KBM-7 (cell line): ENCODE measurements at regions not wholly inside any gene's neighbourhood (a gene's known extent, or its start where the extent isn't known, plus 50 kb on each side); places are given as distances from the start of the nearest gene placed in this dataset.

Experiments
- DNase-seq: peaks from one replicate; pipeline ENCODE4 v3.0.0-alpha.2; 2015
- in situ Hi-C: fragments of 300-500 bp; cut with MboI; formaldehyde crosslinking; loops from 2 replicates; pipeline ENCODE4 v1.14.3; 2020; ENCODE audit warnings: low sequenced_read_pairs, low pct_unique_long_range_greater_than_20kb, mixed read lengths

DNA sequence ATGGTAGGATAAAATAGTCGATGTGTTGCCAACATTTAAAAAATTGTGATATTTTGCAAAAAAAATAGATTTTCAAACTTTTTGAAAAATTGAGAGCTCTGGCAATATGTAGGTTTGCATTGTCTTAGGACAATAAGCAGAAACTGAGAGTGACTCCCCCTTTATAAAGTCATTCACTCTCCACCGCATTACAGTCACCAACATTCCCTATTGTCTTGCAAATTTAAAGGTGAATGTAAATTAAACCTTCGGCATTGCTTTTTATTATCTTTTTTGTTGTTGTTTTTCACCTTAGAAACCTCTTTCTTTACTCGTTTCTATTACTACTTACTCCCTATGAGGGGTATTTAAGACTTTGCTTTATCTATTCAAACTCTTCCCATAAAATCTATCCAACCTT is 944.2 kb downstream of the DTWD2 start:
- DNase-seq: no peak
- in situ Hi-C loops: no loop called here

DNA sequence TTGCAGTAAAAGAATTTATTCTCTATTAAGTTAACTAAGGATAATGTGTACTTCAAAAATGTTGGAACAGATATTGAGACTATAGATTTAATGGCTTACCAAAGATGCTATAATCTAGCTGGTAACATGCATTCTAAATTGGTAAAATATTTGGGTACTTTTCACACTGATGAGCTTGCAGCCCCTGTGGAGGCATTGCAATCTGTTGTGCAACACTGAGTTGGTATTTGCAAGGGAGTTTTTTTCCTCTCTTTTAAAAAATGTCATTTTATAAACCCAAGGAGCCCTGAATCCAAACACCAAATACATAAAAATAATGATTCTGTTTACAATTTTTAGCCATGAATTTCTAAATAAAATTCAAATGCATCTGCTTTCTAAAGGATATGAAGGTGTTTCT is 944.8 kb downstream of the DTWD2 start:
- no peak for DNase-seq
- in situ Hi-C loops: no loop called here

DNA sequence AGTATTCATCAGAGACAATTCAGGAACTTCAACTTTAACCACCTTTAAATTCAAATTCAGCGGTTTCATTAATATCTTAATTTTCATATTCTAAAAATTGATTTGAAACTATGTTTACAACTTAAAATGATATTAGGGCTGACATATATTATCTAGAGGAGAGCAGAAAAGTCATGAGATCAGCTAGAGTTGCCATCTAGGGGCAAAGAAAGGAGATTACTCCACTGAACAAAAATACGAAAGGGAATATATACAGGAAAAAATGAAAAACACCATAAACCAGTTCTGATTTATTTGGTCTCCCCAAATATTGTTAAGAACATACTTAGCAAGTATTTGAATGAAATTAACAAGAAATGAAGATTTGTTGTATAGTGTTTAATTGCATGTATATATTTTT is 946.3 kb downstream of the DTWD2 start:
- DNase-seq: no peak
- in situ Hi-C loops: no loop called here

DNA sequence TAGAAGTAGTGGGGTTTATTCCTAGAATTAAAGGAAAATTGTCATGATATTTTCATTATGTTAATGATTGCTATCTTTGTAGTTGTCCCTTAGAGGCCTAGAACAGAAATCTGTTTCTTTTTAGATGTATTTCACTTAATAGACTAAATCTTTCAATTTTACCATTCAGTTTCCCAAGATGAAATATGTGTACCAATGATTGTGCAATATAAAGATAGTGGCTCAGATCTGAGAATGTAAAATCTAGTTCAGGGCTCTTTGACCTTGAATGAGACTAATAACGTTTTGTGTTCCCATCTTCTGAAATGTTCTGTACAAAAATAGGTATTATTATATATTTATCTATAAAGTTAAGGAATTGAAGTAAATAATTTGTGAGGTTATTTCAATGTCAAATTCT is 947.9 kb downstream of the DTWD2 start:
- in situ Hi-C loops: no loop called here
- no peak for DNase-seq

DNA sequence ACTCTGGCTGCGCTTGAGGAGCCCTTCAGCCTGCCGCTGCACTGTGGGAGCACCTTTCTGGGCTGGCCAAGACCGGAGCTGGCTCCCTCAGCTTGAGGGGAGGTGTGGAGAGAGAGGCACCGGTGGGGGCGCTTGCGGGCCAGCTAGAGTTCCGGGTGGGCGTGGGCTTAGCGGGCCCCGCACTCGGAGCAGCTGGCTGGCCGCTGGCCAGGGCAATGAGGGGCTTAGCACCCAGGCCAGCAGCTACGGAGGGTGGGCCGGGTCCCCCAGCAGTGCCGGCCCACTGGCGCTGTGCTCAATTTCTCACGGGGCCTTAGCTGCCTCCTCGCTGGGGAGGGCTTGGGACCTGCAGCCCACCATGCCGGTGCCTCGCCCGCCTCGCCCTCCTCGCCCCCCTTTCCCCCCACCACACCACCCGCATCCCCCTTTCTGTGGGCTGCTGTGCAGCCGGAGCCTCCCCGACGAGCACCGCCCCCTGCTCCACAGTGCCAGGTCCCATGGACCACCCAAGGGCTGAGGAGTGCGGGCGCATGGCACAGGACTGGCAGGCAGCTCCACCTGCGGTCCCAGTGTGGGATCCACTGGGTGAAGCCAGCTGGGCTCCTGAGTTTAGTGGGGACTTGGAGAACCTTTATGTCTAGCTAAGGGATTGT is 954.5 kb downstream of the DTWD2 start:
- DNase-seq: no peak

DNA sequence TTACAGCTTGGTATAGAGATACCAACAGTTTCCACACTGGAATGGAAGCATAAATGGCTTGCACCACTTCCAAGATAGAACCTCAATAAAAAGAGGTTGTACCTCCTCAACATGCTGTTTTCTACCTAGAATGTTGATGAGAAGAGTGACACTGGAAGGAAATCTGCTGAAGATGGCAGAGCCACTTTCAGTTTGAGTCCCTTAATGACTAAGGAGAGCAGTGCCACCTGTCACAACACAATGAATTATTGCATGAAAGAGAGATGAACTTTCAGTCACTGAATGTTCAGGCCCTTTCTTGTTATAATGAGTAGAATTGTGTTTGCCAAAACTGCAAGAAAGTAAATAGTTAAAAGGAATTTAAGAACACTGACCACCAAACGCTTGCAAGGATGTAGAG is 958.5 kb downstream of the DTWD2 start:
- in situ Hi-C loops: no loop called here
- no peak for DNase-seq

More for the DNA sequence above, 954.5 kb downstream of the DTWD2 start:
- in situ Hi-C loops: no loop called here

DNA sequence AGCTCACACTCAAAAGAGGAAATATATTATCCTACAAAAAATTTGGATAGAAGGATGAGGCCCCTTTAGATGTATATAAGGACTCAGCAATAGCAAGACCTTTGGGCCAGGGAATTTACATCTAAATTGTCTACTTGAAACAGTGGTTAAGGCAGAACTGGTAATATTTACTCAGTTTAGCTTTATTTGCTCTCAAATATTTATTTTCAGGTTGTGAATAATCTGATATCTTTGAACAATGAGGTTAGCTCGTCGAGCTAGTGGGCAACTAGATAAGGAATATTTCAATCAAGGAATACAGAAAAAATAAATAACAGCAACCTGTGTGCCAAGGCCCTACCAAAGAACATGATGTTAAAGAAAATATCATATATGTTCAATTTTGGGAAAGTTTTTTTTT is 966.3 kb downstream of the DTWD2 start:
- in situ Hi-C loops: no loop called here
- DNase-seq: no peak

DNA sequence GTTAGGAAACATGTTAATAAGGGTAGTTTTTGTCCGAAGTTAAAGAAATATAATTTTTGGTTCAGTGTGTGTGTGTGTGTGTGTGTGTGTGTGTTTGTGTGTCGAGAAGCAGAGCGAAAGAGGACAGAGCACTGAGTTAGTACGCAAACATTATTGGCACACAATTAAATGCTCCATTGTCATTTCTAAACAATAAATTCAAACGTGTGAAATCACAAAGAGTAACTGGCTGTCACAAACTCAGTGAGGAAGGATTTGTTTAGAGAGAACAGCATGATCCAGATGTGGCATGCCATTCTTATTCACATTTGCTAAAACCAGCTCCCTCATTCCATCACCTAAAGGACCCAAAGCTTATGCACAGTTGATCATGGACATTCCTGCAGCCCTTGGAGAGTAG is 970.8 kb downstream of the DTWD2 start:
- DNase-seq: no peak
- in situ Hi-C loops: no loop called here

DNA sequence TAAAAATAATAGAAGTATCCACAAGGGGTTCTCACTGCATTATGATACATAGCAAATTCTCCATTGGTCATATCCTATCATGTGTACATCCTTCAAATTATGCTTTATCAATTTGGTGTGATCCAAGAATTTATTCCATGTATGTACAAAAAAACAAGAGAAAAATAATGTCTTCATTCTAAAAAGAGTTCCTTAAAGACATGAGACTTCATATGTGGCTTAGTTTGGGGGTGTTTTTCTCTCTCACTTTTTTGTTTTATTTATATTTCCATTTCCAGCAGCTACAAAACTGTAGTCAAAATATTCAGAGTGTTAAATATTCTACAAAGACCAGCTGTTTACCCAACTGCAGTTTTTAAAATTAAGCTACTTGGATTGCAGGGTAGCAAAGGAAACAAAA is 972.0 kb downstream of the DTWD2 start:
- in situ Hi-C loops: no loop called here
- no peak for DNase-seq

DNA sequence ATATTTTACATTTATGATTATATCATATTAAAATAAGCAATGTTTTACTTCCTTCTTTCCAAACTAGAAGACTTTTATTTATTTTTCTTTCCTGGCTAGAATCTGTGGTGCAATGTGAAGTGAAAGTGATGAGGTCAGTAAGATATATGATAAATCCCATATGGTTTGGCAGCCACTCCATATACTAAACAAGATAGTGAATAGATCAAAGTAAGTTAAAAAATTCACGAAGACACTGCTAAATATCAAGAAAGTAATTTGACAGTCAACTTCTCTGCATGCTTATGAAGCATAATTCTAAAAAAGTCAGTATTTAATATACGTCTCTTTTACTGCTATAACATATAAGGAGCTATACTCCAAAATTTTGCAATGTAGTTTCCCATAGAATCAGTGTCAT is 972.8 kb downstream of the DTWD2 start:
- in situ Hi-C loops: no loop called here
- no peak for DNase-seq

DNA sequence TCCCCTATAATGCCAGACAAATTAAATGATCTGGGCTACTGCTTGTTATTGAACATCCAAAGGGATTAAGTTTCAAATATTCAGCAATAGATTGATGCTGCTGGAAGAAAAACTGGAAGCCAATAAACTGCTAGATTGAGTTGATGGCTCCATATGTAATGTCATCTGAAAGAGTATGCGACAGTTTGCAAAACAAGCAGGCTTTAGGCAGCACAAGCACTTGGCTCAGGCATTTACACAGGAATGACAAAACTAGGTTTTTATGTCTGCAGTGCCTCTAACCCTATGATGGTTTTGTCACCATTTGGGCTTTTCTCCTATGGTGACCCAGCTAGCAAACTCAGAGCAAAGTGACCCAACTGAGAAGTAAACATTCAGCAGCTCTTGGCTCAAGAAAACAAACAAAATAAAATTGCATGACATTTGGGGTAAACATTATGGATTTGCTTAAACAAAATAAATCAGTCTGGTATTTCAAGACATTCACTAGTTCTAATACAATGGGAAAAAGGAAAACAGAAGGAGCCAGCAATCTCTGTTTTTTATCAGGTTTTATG is 978.5 kb downstream of the DTWD2 start:
- in situ Hi-C loops: no loop called here
- DNase-seq: no peak

DNA sequence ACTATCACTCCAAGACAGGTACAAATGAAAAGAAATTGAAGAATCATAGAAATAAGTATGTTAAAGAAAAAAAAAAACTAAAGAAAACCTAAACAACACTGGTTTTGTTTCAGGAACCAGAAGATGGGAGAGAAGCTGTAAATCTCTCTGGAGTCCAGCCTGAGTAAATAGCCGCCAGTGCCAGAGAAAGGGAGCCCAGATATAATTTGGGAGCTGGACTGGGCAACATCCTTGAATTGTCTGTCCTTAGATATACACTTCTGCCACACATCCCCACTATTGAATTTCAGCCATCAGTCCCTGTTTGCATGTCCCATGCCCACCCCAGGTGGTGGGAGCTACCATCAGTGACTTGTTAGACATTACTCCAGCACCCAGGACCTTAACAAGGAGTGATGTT is 979.6 kb downstream of the DTWD2 start:
- DNase-seq: no peak
- in situ Hi-C loops: no loop called here

DNA sequence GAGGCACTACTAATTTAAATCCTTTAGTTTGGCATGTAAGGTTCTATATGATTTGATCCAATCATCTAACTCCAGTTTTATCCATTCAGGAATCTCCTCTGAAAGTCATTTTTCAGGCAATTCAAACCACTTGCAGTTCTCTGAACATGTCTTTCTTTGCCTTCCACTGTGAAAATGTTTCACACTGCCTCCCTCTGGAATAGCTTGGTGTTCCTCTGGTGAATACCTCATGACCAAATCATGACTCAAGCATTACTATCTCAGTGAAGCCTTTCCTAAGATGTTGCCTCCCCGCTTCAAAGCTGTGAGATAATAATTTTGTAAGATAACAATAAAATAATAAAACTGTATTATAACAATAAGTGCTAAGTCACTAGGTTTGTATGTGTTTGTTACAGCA is 981.1 kb downstream of the DTWD2 start:
- in situ Hi-C loops: no loop called here

DNA sequence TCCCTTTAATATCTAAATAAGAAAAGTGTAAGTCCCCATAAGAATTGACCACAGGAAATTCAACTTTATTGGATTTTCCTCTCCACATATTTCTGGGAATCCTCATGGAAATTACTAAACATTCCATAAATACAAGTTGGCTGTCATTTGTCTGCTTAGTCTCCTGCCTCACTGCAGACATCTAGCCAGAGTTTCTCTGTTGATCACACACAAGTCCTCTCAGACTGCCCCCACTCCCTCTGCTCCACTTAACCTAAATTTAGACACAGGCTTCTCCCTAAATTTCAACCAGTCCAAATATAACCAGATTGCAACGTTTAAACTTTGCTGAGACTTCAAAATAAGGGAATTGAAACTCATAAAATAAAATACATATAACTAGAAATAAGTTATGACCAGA is 982.1 kb downstream of the DTWD2 start:
- DNase-seq: no peak
- in situ Hi-C loops: no loop called here

More for the DNA sequence above, 981.1 kb downstream of the DTWD2 start:
- DNase-seq: no peak

DNA sequence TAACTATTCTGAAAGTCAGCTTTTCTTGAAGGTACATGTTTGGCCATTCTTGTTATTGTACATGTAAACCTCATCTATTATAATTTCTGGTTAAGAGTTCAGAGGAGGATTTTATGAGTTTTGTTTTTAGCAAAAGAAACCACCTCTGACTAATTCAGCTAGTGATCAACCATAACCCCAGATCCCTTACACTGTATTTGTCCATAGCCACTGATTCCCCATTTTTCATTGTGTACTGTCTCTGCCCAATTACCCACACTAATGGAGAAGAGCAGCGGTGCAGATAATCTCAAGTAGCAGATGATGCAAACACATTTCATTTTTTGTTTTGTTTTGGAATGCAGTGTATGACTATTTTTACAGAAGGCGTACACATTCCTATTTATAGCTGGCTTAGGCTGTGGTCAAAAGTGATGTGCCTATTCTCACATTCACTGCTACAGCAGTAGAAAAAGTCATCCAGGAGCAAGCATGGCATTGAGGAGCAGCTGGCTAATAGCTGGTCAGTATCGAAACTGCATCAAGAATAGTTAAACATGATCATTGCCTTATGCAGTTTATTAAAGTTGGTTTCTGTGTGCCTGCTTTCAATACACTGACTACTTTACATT is 988.3 kb downstream of the DTWD2 start:
- DNase-seq: no peak
- in situ Hi-C loops: no loop called here

DNA sequence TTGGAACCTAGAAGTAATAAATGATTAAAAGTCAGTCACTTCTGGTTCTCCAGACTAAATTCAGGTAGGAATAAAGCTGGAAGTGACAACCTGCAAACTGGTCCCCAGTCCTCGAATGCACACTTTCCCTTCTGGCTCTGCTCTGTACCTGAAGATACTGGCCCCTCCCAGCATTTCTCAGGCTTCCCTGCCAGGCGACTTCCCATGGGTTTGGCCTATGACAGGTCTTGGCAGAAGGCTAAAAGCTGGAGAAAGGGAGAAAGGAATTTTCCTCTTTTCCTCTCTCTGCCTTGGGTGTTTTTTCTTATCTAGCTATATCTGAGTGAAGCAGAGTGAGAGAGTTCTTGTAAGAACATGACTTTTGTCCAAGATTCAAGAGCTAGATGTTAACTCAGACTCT is 1005.7 kb downstream of the DTWD2 start:
- in situ Hi-C loops: no loop called here

DNA sequence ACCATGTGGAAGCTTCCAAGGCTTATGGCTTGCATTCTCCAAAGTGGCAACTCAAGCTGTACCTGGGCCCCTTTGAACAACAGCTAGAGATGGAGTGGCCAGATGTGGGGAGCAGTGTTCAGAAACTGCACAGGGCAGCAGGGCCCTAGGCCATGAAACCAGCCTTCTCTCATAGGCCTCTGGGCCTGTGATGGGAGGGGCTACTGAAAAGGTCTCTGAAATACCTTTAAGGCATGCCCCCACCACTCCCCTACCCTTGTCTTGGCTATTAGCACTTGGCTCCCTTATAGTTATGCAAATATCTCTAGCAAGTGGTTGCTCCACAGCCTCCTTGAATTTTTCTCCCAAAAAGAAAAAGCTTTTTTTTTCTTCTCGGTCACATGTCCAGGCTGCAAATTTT is 1014.6 kb downstream of the DTWD2 start:
- no peak for DNase-seq
- in situ Hi-C loops: no loop called here

More for the DNA sequence above, 1005.7 kb downstream of the DTWD2 start:
- DNase-seq: no peak

DNA sequence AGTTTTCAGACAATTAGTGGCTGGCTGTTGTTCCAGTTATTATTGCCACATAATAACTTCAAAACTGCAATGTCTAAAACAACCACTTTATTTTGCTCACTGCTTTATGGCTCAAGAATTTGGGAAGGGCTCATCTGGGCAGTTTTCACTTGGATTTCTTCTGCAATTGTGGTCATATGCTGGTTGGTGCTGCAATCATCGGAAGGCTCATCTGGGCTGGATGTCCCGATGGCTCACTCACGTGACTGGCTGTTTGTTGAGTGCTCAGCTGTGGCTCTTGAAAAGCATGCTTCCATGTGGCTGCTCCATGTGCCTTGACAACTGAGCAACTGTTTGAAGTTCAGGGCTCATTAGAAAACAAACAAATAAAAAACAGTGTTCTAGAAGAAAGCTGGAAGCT is 1032.5 kb downstream of the DTWD2 start:
- in situ Hi-C loops: no loop called here
- no peak for DNase-seq

DNA sequence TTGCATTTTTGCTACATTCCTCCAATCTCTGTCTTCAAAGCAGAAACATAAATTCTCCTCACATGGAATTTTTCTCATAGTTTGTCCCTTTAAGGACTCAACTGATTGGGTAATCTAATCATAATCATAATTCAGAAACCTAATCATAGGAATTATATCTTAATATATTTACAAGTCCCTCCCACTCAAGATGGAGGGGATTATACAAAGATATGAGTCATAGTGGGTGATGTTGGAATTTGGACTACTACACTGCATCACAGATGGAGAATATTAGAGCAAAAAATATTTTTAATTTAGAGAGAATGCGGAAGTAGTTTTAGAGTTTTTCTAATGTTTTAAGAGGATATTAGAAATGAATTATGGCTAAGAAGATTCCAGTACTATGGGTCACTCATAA is 1034.0 kb downstream of the DTWD2 start:
- no peak for DNase-seq
- in situ Hi-C loops: no loop called here

DNA sequence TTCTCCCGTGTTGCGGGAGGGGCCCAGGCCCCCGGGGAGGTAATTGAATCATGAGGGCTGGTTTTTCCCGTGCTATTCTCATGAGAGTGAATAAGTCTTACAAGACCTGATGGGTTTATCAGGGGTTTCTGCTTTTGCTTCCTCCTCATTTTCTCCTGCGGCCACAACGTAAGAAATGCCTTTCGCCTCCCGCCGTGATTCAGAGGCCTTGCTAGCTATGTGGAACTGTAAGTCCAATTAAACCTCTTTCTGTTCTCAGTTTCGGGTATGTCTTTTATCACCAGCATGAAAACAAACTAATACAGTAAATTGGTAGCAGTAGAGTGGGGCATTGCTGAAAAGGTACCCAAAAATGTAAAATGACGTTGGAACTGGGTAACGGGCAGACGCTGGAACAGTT is 1035.1 kb downstream of the DTWD2 start:
- in situ Hi-C loops: no loop called here

DNA sequence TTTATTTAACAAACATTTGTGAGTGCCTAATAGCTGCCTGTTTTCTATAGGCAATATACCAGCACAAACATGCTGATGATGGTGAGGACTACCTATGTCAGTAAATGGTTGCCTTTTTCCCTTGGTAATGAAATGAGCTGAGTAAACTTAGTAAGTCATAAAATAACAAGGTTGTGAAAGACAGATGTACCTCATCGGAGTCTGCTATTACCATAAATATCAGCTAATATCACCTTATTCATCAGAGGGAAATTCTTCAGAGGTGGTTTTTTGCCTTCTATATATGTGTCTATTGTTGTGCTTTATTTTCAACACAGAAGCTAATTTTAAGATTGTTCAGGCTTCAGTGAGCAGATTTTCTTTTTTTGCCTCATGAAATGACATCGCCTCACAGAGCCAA is 1040.5 kb downstream of the DTWD2 start:
- in situ Hi-C loops: no loop called here
- DNase-seq: no peak

More for the DNA sequence above, 1035.1 kb downstream of the DTWD2 start:
- no peak for DNase-seq
